ENCODE measurements at regions not wholly inside any gene's neighbourhood (a gene's known extent, or its start where the extent isn't known, plus 50 kb on each side); places are given as distances from the start of the nearest gene placed in this dataset.

GRCh38 chr5:30626557-30626956 lies 566.9 kb upstream of the CDH6 start:
- no peaks in the 10 kb centered on the region for H3K36me3 Mint-ChIP-seq (ENCODE audit: low read depth)
- no peak overlapping the region for H3K4me3 Mint-ChIP-seq
- H3K9me3 Mint-ChIP-seq: peaks cover 38% of the 10 kb centered on the region
- H3K4me1 Mint-ChIP-seq (ENCODE audit: low read depth): no peaks in the 10 kb centered on the region
- no peak overlapping the region for H3K27ac Mint-ChIP-seq
- no peaks in the 10 kb centered on the region for H3K27me3 Mint-ChIP-seq (ENCODE audit: low read depth)
- no peak for DNase-seq (ENCODE audit: low spot score)

GRCh38 chr5:30620481-30621085 lies 572.9 kb upstream of the CDH6 start:
- Mint-ChIP-seq H3K9me3 (peaks cover 52% of the 10 kb centered on the region), H3K4me1 (ENCODE audit: low read depth) (no peaks in the 10 kb centered on the region), H3K27me3 (ENCODE audit: low read depth) (no peaks in the 10 kb centered on the region), H3K36me3 (ENCODE audit: low read depth) (no peaks in the 10 kb centered on the region), H3K27ac (no peak overlapping the region), H3K4me3 (no peak overlapping the region)
- no peak for DNase-seq (ENCODE audit: low spot score)

- Mint-ChIP-seq H3K27me3 (ENCODE audit: low read depth) (no peaks in the 10 kb centered on the region), H3K4me3 (no peak overlapping the region), H3K36me3 (ENCODE audit: low read depth) (no peaks in the 10 kb centered on the region), H3K27ac (no peak overlapping the region), H3K4me1 (ENCODE audit: low read depth) (no peaks in the 10 kb centered on the region), H3K9me3 (peaks cover 16% of the 10 kb centered on the region)
- DNase-seq (ENCODE audit: low spot score): no peak
These were observed 585.0 kb upstream of the CDH6 start for GRCh38 chr5:30608501-30608900.

GRCh38 chr5:30607301-30607894 lies 586.1 kb upstream of the CDH6 start:
- Mint-ChIP-seq H3K4me1 (ENCODE audit: low read depth) (no peaks in the 10 kb centered on the region), H3K9me3 (peaks cover 14% of the 10 kb centered on the region), H3K27me3 (ENCODE audit: low read depth) (no peaks in the 10 kb centered on the region), H3K4me3 (no peak overlapping the region), H3K36me3 (ENCODE audit: low read depth) (no peaks in the 10 kb centered on the region), H3K27ac (no peak overlapping the region)
- no peak for DNase-seq (ENCODE audit: low spot score)

GRCh38 chr5:30605693-30606268 lies 587.7 kb upstream of the CDH6 start:
- H3K4me3 Mint-ChIP-seq: no peak overlapping the region
- H3K36me3 Mint-ChIP-seq (ENCODE audit: low read depth): no peaks in the 10 kb centered on the region
- peaks cover 25% of the 10 kb centered on the region for H3K9me3 Mint-ChIP-seq
- no peak overlapping the region for H3K27ac Mint-ChIP-seq
- no peak for DNase-seq (ENCODE audit: low spot score)
- H3K4me1 Mint-ChIP-seq (ENCODE audit: low read depth): no peaks in the 10 kb centered on the region
- H3K27me3 Mint-ChIP-seq (ENCODE audit: low read depth): no peaks in the 10 kb centered on the region

GRCh38 chr5:30604648-30605262 lies 588.7 kb upstream of the CDH6 start:
- Mint-ChIP-seq H3K27me3 (ENCODE audit: low read depth) (no peaks in the 10 kb centered on the region), H3K9me3 (peaks cover 32% of the 10 kb centered on the region), H3K4me3 (no peak overlapping the region), H3K27ac (no peak overlapping the region), H3K36me3 (ENCODE audit: low read depth) (no peaks in the 10 kb centered on the region), H3K4me1 (ENCODE audit: low read depth) (no peaks in the 10 kb centered on the region)
- no peak for DNase-seq (ENCODE audit: low spot score)

GRCh38 chr5:30600892-30601291 lies 592.6 kb upstream of the CDH6 start:
- peaks cover 63% of the 10 kb centered on the region for H3K9me3 Mint-ChIP-seq
- H3K4me1 Mint-ChIP-seq (ENCODE audit: low read depth): no peaks in the 10 kb centered on the region
- no peak overlapping the region for H3K27ac Mint-ChIP-seq
- no peak for DNase-seq (ENCODE audit: low spot score)
- no peaks in the 10 kb centered on the region for H3K36me3 Mint-ChIP-seq (ENCODE audit: low read depth)
- no peak overlapping the region for H3K4me3 Mint-ChIP-seq
- H3K27me3 Mint-ChIP-seq (ENCODE audit: low read depth): no peaks in the 10 kb centered on the region

- no peaks in the 10 kb centered on the region for H3K27me3 Mint-ChIP-seq (ENCODE audit: low read depth)
- H3K36me3 Mint-ChIP-seq (ENCODE audit: low read depth): no peaks in the 10 kb centered on the region
- DNase-seq (ENCODE audit: low spot score): no peak
- H3K27ac Mint-ChIP-seq: no peak overlapping the region
- no peak overlapping the region for H3K4me3 Mint-ChIP-seq
- H3K4me1 Mint-ChIP-seq (ENCODE audit: low read depth): no peaks in the 10 kb centered on the region
- peaks cover 57% of the 10 kb centered on the region for H3K9me3 Mint-ChIP-seq
These were observed 596.9 kb upstream of the CDH6 start for GRCh38 chr5:30596495-30597064.

GRCh38 chr5:30594331-30594730 lies 599.2 kb upstream of the CDH6 start:
- DNase-seq (ENCODE audit: low spot score): no peak
- Mint-ChIP-seq H3K27me3 (ENCODE audit: low read depth) (no peaks in the 10 kb centered on the region), H3K36me3 (ENCODE audit: low read depth) (no peaks in the 10 kb centered on the region), H3K9me3 (peaks cover 50% of the 10 kb centered on the region), H3K4me3 (no peak overlapping the region), H3K27ac (no peak overlapping the region), H3K4me1 (ENCODE audit: low read depth) (no peaks in the 10 kb centered on the region)

GRCh38 chr5:30592833-30593232 lies 600.7 kb upstream of the CDH6 start:
- Mint-ChIP-seq H3K4me1 (ENCODE audit: low read depth) (no peaks in the 10 kb centered on the region), H3K36me3 (ENCODE audit: low read depth) (no peaks in the 10 kb centered on the region), H3K4me3 (no peak overlapping the region), H3K27me3 (ENCODE audit: low read depth) (no peaks in the 10 kb centered on the region), H3K27ac (no peak overlapping the region), H3K9me3 (peaks cover 45% of the 10 kb centered on the region)
- no peak for DNase-seq (ENCODE audit: low spot score)

- Mint-ChIP-seq H3K36me3 (ENCODE audit: low read depth) (no peaks in the 10 kb centered on the region), H3K27ac (no peak overlapping the region), H3K4me3 (no peak overlapping the region), H3K9me3 (peaks cover 16% of the 10 kb centered on the region), H3K4me1 (ENCODE audit: low read depth) (no peaks in the 10 kb centered on the region), H3K27me3 (ENCODE audit: low read depth) (no peaks in the 10 kb centered on the region)
- no peak for DNase-seq (ENCODE audit: low spot score)
These were observed 612.1 kb upstream of the CDH6 start for GRCh38 chr5:30581198-30581935.

GRCh38 chr5:30574761-30575160 lies 618.7 kb upstream of the CDH6 start:
- Mint-ChIP-seq H3K9me3 (peaks cover 13% of the 10 kb centered on the region), H3K27me3 (ENCODE audit: low read depth) (no peaks in the 10 kb centered on the region), H3K27ac (no peak overlapping the region)

GRCh38 chr5:30572279-30572678 lies 621.2 kb upstream of the CDH6 start:
- H3K9me3 Mint-ChIP-seq: peaks cover 24% of the 10 kb centered on the region
- no peak for DNase-seq (ENCODE audit: low spot score)
- no peak overlapping the region for H3K27ac Mint-ChIP-seq
- no peaks in the 10 kb centered on the region for H3K27me3 Mint-ChIP-seq (ENCODE audit: low read depth)
- no peaks in the 10 kb centered on the region for H3K4me1 Mint-ChIP-seq (ENCODE audit: low read depth)
- no peak overlapping the region for H3K4me3 Mint-ChIP-seq
- H3K36me3 Mint-ChIP-seq (ENCODE audit: low read depth): no peaks in the 10 kb centered on the region

More at GRCh38 chr5:30574761-30575160, 618.7 kb upstream of the CDH6 start:
- no peak for DNase-seq (ENCODE audit: low spot score)
- Mint-ChIP-seq H3K36me3 (ENCODE audit: low read depth) (no peaks in the 10 kb centered on the region), H3K4me1 (ENCODE audit: low read depth) (no peaks in the 10 kb centered on the region), H3K4me3 (no peak overlapping the region)

- no peak for DNase-seq (ENCODE audit: low spot score)
- H3K4me3 Mint-ChIP-seq: no peak overlapping the region
- peaks cover 54% of the 10 kb centered on the region for H3K9me3 Mint-ChIP-seq
- no peaks in the 10 kb centered on the region for H3K4me1 Mint-ChIP-seq (ENCODE audit: low read depth)
- H3K36me3 Mint-ChIP-seq (ENCODE audit: low read depth): no peaks in the 10 kb centered on the region
- H3K27me3 Mint-ChIP-seq (ENCODE audit: low read depth): no peaks in the 10 kb centered on the region
- no peak overlapping the region for H3K27ac Mint-ChIP-seq
These were observed 631.7 kb upstream of the CDH6 start for GRCh38 chr5:30561771-30562170.
